ENCODE measurements at regions not wholly inside any gene's neighbourhood (a gene's known extent, or its start where the extent isn't known, plus 50 kb on each side); places are given as distances from the start of the nearest gene placed in this dataset.

- H3K27ac Mint-ChIP-seq: no peak overlapping the region
- H3K9me3 Mint-ChIP-seq: peaks cover 5% of the 10 kb centered on the region
- no peak for DNase-seq (ENCODE audit: extremely low spot score, unreplicated experiment)
- no peak for TF ChIP-seq CTCF (conservative IDR thresholded peaks at IDR 0.05)
- H3K4me1 Mint-ChIP-seq (ENCODE audit: unreplicated experiment): peaks cover 43% of the 10 kb centered on the region
- no peaks in the 10 kb centered on the region for H3K36me3 Mint-ChIP-seq
- no peaks in the 10 kb centered on the region for H3K27me3 Mint-ChIP-seq
- no peak overlapping the region for H3K4me3 Mint-ChIP-seq
Observed at GRCh38 chr2:8548065-8548618, 133.7 kb upstream of the ID2 start.

- H3K27ac Mint-ChIP-seq: no peak overlapping the region
- H3K9me3 Mint-ChIP-seq: peaks cover 5% of the 10 kb centered on the region
- no peak overlapping the region for H3K4me3 Mint-ChIP-seq
- DNase-seq (ENCODE audit: extremely low spot score, unreplicated experiment): no peak
- H3K27me3 Mint-ChIP-seq: no peaks in the 10 kb centered on the region
- no peak for TF ChIP-seq CTCF (conservative IDR thresholded peaks at IDR 0.05)
- peaks cover 38% of the 10 kb centered on the region for H3K4me1 Mint-ChIP-seq (ENCODE audit: unreplicated experiment)
- no peaks in the 10 kb centered on the region for H3K36me3 Mint-ChIP-seq
Observed at GRCh38 chr2:8548619-8549150, 133.2 kb upstream of the ID2 start.

- Mint-ChIP-seq H3K9me3 (peaks cover 5% of the 10 kb centered on the region), H3K4me1 (ENCODE audit: unreplicated experiment) (peaks cover 36% of the 10 kb centered on the region), H3K4me3 (no peak overlapping the region), H3K27me3 (no peaks in the 10 kb centered on the region), H3K36me3 (no peaks in the 10 kb centered on the region), H3K27ac (no peak overlapping the region)
- TF ChIP-seq CTCF (conservative IDR thresholded peaks at IDR 0.05): no peak
- no peak for DNase-seq (ENCODE audit: extremely low spot score, unreplicated experiment)
Observed at GRCh38 chr2:8549273-8549922, 132.5 kb upstream of the ID2 start.

GRCh38 chr2:8549942-8550341 is 131.9 kb upstream of the ID2 start:
- no peak overlapping the region for H3K4me3 Mint-ChIP-seq
- peaks cover 36% of the 10 kb centered on the region for H3K4me1 Mint-ChIP-seq (ENCODE audit: unreplicated experiment)
- no peak overlapping the region for H3K27ac Mint-ChIP-seq
- H3K36me3 Mint-ChIP-seq: no peaks in the 10 kb centered on the region
- H3K27me3 Mint-ChIP-seq: no peaks in the 10 kb centered on the region
- DNase-seq (ENCODE audit: extremely low spot score, unreplicated experiment): no peak
- TF ChIP-seq CTCF (conservative IDR thresholded peaks at IDR 0.05): no peak
- H3K9me3 Mint-ChIP-seq: peaks cover 5% of the 10 kb centered on the region

GRCh38 chr2:8550481-8550880 is 131.4 kb upstream of the ID2 start:
- Mint-ChIP-seq H3K27me3 (no peaks in the 10 kb centered on the region), H3K36me3 (no peaks in the 10 kb centered on the region), H3K9me3 (peaks cover 5% of the 10 kb centered on the region), H3K4me1 (ENCODE audit: unreplicated experiment) (peaks cover 36% of the 10 kb centered on the region), H3K4me3 (no peak overlapping the region), H3K27ac (no peak overlapping the region)
- DNase-seq (ENCODE audit: extremely low spot score, unreplicated experiment): no peak
- TF ChIP-seq CTCF (conservative IDR thresholded peaks at IDR 0.05): no peak

Measured in type B pancreatic cell (in vitro differentiated cells).